AG04449 (cell line): ENCODE measurements at regions not wholly inside any gene's neighbourhood (a gene's known extent, or its start where the extent isn't known, plus 50 kb on each side); places are given as distances from the start of the nearest gene placed in this dataset.

Experiments
- CTCF ChIA-PET: fragments of 350-600 bp; formaldehyde crosslinking; extraction: SDS; loops from one replicate; lab custom pipeline; 2021; ENCODE audit warnings: antibody characterized with exemption; lab: Yijun Ruan, JAX
- POLR2A ChIA-PET: fragments of 400-600, 350-600 bp; formaldehyde crosslinking; extraction: SDS; loops from one replicate; lab custom pipeline; 2020; ENCODE audit warnings: antibody characterized with exemption, inconsistent platforms; lab: Yijun Ruan, JAX
- DNase-seq: peaks from one replicate; pipeline ENCODE4 v3.0.0-alpha.2; 2010; ENCODE audit warnings: low read depth, low spot score
- H3K4me3 ChIP-seq: 2 replicates; pipeline ENCODE4 v1.5.1; 2011; ENCODE audit warnings: low read depth, mild to moderate bottlenecking, control low read depth, low read length
- CTCF ChIP-seq: IDR thresholded peaks from one replicate; pipeline ENCODE4 v1.5.1; 2011; ENCODE audit warnings: mild to moderate bottlenecking, moderate library complexity, low read length, control low read depth, inconsistent platforms; ENCODE audit not compliant: insufficient read depth; ENCODE audit errors: missing control alignments

- no peak for TF ChIP-seq CTCF
Measured at GRCh38 chr4:180852738-180853137, 1390.5 kb upstream of the TENM3 start.

GRCh38 chr4:180855184-180855583 lies 1388.0 kb upstream of the TENM3 start:
- no peak for TF ChIP-seq CTCF
- ChIA-PET POLR2A (no interaction called here), CTCF (no interaction called here)
- H3K4me3 ChIP-seq = no peak overlapping the region
- DNase-seq = no peak

More at GRCh38 chr4:180852738-180853137, 1390.5 kb upstream of the TENM3 start:
- ChIA-PET POLR2A (no interaction called here), CTCF (no interaction called here)
- DNase-seq = no peak
- H3K4me3 ChIP-seq = no peak overlapping the region

- TF ChIP-seq CTCF = no peak
- H3K4me3 ChIP-seq = no peak overlapping the region
- DNase-seq = no peak
- ChIA-PET POLR2A (no interaction called here), CTCF (no interaction called here)
Measured at GRCh38 chr4:180860089-180860720, 1383.0 kb upstream of the TENM3 start.

- H3K4me3 ChIP-seq = no peak overlapping the region
- DNase-seq = no peak
- no peak for TF ChIP-seq CTCF
- ChIA-PET CTCF (no interaction called here), POLR2A (no interaction called here)
Measured at GRCh38 chr4:180861651-180862050, 1381.6 kb upstream of the TENM3 start.

- H3K4me3 ChIP-seq = no peak overlapping the region
- POLR2A ChIA-PET = no interaction called here
- no peak for DNase-seq
- no peak for TF ChIP-seq CTCF
- CTCF ChIA-PET = no interaction called here
Measured at GRCh38 chr4:180866933-180867643, 1376.1 kb upstream of the TENM3 start.

- ChIA-PET CTCF (no interaction called here), POLR2A (no interaction called here)
- no peak for TF ChIP-seq CTCF
- no peak overlapping the region for H3K4me3 ChIP-seq
- no peak for DNase-seq
Measured at GRCh38 chr4:180870623-180871022, 1372.6 kb upstream of the TENM3 start.
